A549 (cell line): ENCODE measurements at regions not wholly inside any gene's neighbourhood (a gene's known extent, or its start where the extent isn't known, plus 50 kb on each side); places are given as distances from the start of the nearest gene placed in this dataset.
"Not testable (repeated sequence)": the region's sequence is repeated elsewhere in the genome, so short reads cannot be mapped to it uniquely, and the experiment has no call there.

Source experiments
- ATAC-seq, 2 experiments: fragments of 200-7000 bp in 1 of 2; fragments of >200 bp in 1 of 2; cut with Nextera tagmentation in 1 of 2; cut with Tn5 transposase in 1 of 2; 3 replicates each; pipeline versions ENCODE4 v1.8.0 to v1.9.1; 2018 to 2020; ENCODE audit warnings: mild to moderate bottlenecking in 1 of 2, moderate library complexity in 1 of 2
- CTCF ChIA-PET: fragments of 300-600 bp; sonication (Branson Sonifier 250); formaldehyde crosslinking; extraction: SDS; loops from one replicate; lab custom pipeline; 2021; ENCODE audit warnings: antibody characterized with exemption, inconsistent platforms; lab: Yijun Ruan, JAX
- POLR2A ChIA-PET: fragments of 350-600 bp; formaldehyde crosslinking; extraction: SDS; loops from one replicate; lab custom pipeline; 2021; ENCODE audit warnings: antibody characterized with exemption, inconsistent platforms; lab: Yijun Ruan, JAX
- DNase-seq, 2 experiments: peaks; one replicate each; pipeline versions ENCODE4 v3.0.0 to v3.0.0-alpha.2; 2011 to 2016; ENCODE audit warnings: low read depth in 1 of 2, low spot score in 1 of 2
- FAIRE-seq: peaks from 2 replicates; lab custom pipeline; 2011; peaks lifted over from hg19 to GRCh38; lab: Jason Lieb, UNC
- H3K27ac ChIP-seq, 2 experiments: fragments of >200 bp; sonication (Bioruptor Twin); formaldehyde crosslinking; 3 replicates each; pipeline ENCODE4 v1.5.1; 2016 to 2017
- H3K4me1 ChIP-seq: fragments of >200 bp; sonication (Bioruptor Twin); formaldehyde crosslinking; 3 replicates; pipeline ENCODE4 v1.6.1; 2016
- H3K4me2 ChIP-seq: fragments of >200 bp; sonication (Bioruptor Twin); formaldehyde crosslinking; 3 replicates; pipeline ENCODE4 v1.6.1; 2016
- H3K4me3 ChIP-seq: fragments of >200 bp; sonication (Bioruptor Twin); formaldehyde crosslinking; 3 replicates; pipeline ENCODE4 v1.5.1; 2016
- H3K9me3 ChIP-seq: fragments of >200 bp; sonication (Bioruptor Twin); formaldehyde crosslinking; 3 replicates; pipeline ENCODE4 v1.6.1; 2016
- WGBS: methylation state at CpG from one replicate; pipeline ENCODE4 v1.1.6; 2017; ENCODE audit errors: missing lambda C conversion rate; 5-methylcytosine and 5-hydroxymethylcytosine counted together

- POLR2A ChIA-PET, H3K4me3 ChIP-seq, ATAC-seq, H3K4me1 ChIP-seq, H3K9me3 ChIP-seq, FAIRE-seq, CTCF ChIA-PET, H3K4me2 ChIP-seq, DNase-seq, H3K27ac ChIP-seq: not testable (repeated sequence)
- 92% methylated on average over 2 of the region's 25 CpGs for WGBS
Measured at GRCh38 chr21:6428498-6429092, 4092.8 kb upstream of the TPTE start.

- H3K4me1 ChIP-seq, CTCF ChIA-PET, ATAC-seq, H3K27ac ChIP-seq, DNase-seq, FAIRE-seq, H3K4me3 ChIP-seq, H3K9me3 ChIP-seq, POLR2A ChIA-PET, H3K4me2 ChIP-seq: not testable (repeated sequence)
- WGBS = no CpG with 5 or more reads among the region's 8 CpGs
Measured at GRCh38 chr21:6429924-6430323, 4091.5 kb upstream of the TPTE start.

GRCh38 chr21:6433149-6433548 is 4088.2 kb upstream of the TPTE start:
- FAIRE-seq, H3K4me3 ChIP-seq, POLR2A ChIA-PET, H3K4me1 ChIP-seq, CTCF ChIA-PET, ATAC-seq, DNase-seq, H3K27ac ChIP-seq, H3K4me2 ChIP-seq, H3K9me3 ChIP-seq: not testable (repeated sequence)
- no CpG with 5 or more reads among the region's 12 CpGs for WGBS

- H3K9me3 ChIP-seq, DNase-seq, H3K27ac ChIP-seq, H3K4me3 ChIP-seq, POLR2A ChIA-PET, ATAC-seq, H3K4me2 ChIP-seq, CTCF ChIA-PET, FAIRE-seq, H3K4me1 ChIP-seq: not testable (repeated sequence)
- no CpG with 5 or more reads among the region's 15 CpGs for WGBS
Measured at GRCh38 chr21:6436205-6436604, 4085.2 kb upstream of the TPTE start.

GRCh38 chr21:6436971-6437833 is 4084.2 kb upstream of the TPTE start:
- CTCF ChIA-PET, H3K27ac ChIP-seq, DNase-seq, FAIRE-seq, H3K4me2 ChIP-seq, POLR2A ChIA-PET, H3K4me1 ChIP-seq, H3K9me3 ChIP-seq, H3K4me3 ChIP-seq: not testable (repeated sequence)
- WGBS = no CpG with 5 or more reads among the region's 21 CpGs
- peak in 1 of 2 experiments; percentile 35; a peak in 1 of 6 replicates for ATAC-seq

GRCh38 chr21:6437834-6438187 is 4083.6 kb upstream of the TPTE start:
- H3K4me3 ChIP-seq, ATAC-seq, H3K4me2 ChIP-seq, CTCF ChIA-PET, H3K9me3 ChIP-seq, FAIRE-seq, POLR2A ChIA-PET, DNase-seq, H3K4me1 ChIP-seq, H3K27ac ChIP-seq: not testable (repeated sequence)
- WGBS = no CpG with 5 or more reads among the region's 7 CpGs

GRCh38 chr21:6439058-6439457 is 4082.3 kb upstream of the TPTE start:
- WGBS = no CpG with 5 or more reads among the region's 10 CpGs
- FAIRE-seq = not testable (repeated sequence)

GRCh38 chr21:6454648-6455340 is 4066.6 kb upstream of the TPTE start:
- H3K27ac ChIP-seq, H3K4me2 ChIP-seq, H3K9me3 ChIP-seq, ATAC-seq, H3K4me1 ChIP-seq, DNase-seq, POLR2A ChIA-PET, FAIRE-seq, H3K4me3 ChIP-seq, CTCF ChIA-PET: not testable (repeated sequence)
- no CpG with 5 or more reads among the region's 26 CpGs for WGBS

More at GRCh38 chr21:6439058-6439457, 4082.3 kb upstream of the TPTE start:
- H3K27ac ChIP-seq, ATAC-seq, H3K9me3 ChIP-seq, H3K4me3 ChIP-seq, DNase-seq, POLR2A ChIA-PET, H3K4me2 ChIP-seq, CTCF ChIA-PET, H3K4me1 ChIP-seq: not testable (repeated sequence)

- FAIRE-seq, CTCF ChIA-PET, H3K4me2 ChIP-seq, H3K27ac ChIP-seq, DNase-seq, H3K9me3 ChIP-seq, ATAC-seq, POLR2A ChIA-PET, H3K4me3 ChIP-seq, H3K4me1 ChIP-seq: not testable (repeated sequence)
- no CpG with 5 or more reads among the region's 18 CpGs for WGBS
Measured at GRCh38 chr21:6456011-6456661, 4065.2 kb upstream of the TPTE start.

GRCh38 chr21:6459761-6460160 is 4061.6 kb upstream of the TPTE start:
- H3K9me3 ChIP-seq, FAIRE-seq, H3K4me2 ChIP-seq, ATAC-seq, H3K27ac ChIP-seq, DNase-seq, H3K4me3 ChIP-seq, CTCF ChIA-PET, H3K4me1 ChIP-seq, POLR2A ChIA-PET: not testable (repeated sequence)
- WGBS = no CpG with 5 or more reads among the region's 12 CpGs
